ENCODE measurements at regions not wholly inside any gene's neighbourhood (a gene's known extent, or its start where the extent isn't known, plus 50 kb on each side); places are given as distances from the start of the nearest gene placed in this dataset.
"Not testable (repeated sequence)": the region's sequence is repeated elsewhere in the genome, so short reads cannot be mapped to it uniquely, and the experiment has no call there.

- Histone ChIP-seq H3K9me3 (ENCODE audit: insufficient read depth, low read length, severe bottlenecking) (no peaks in the 10 kb centered on the region), H4K20me1 (ENCODE audit: insufficient read depth, low read length) (no peaks in the 10 kb centered on the region), H3K4me3 (ENCODE audit: low read depth in 1 of 2, low read length in 2 of 2) (no peak overlapping the region), H3K9ac (ENCODE audit: low read depth, low read length) (no peak overlapping the region), H3K27ac (ENCODE audit: low read length) (no peak overlapping the region), H3K4me1 (ENCODE audit: insufficient read depth, low read length) (no peaks in the 10 kb centered on the region), H3K27me3 (ENCODE audit: insufficient read depth, low read length, poor library complexity) (no peaks in the 10 kb centered on the region), H3K36me3 (ENCODE audit: insufficient read depth, low read length) (no peaks in the 10 kb centered on the region), H3K79me2 (ENCODE audit: insufficient read depth, low read length) (no peaks in the 10 kb centered on the region), H3K4me2 (ENCODE audit: insufficient read depth, low read length) (no peak overlapping the region), H2AFZ (ENCODE audit: low read depth, low read length) (no peak overlapping the region)
- TF ChIP-seq, protein P1, sequence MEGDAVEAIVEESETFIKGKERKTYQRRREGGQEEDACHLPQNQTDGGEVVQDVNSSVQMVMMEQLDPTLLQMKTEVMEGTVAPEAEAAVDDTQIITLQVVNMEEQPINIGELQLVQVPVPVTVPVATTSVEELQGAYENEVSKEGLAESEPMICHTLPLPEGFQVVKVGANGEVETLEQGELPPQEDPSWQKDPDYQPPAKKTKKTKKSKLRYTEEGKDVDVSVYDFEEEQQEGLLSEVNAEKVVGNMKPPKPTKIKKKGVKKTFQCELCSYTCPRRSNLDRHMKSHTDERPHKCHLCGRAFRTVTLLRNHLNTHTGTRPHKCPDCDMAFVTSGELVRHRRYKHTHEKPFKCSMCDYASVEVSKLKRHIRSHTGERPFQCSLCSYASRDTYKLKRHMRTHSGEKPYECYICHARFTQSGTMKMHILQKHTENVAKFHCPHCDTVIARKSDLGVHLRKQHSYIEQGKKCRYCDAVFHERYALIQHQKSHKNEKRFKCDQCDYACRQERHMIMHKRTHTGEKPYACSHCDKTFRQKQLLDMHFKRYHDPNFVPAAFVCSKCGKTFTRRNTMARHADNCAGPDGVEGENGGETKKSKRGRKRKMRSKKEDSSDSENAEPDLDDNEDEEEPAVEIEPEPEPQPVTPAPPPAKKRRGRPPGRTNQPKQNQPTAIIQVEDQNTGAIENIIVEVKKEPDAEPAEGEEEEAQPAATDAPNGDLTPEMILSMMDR (IDR thresholded peaks at IDR 0.05; ENCODE audit: borderline replicate concordance, extremely low read depth, low read length, poor library complexity, severe bottlenecking) = no peak
- TF ChIP-seq EZH2 (IDR thresholded peaks at IDR 0.05; ENCODE audit: borderline replicate concordance, low read depth, low read length, severe bottlenecking) = no peak
- ATAC-seq (ENCODE audit: insufficient read depth, low read depth) (no peak), DNase-seq (no peak)
These were observed 337.3 kb upstream of the ARHGEF26 start for GRCh38 chr3:153783741-153784480.

DNA sequence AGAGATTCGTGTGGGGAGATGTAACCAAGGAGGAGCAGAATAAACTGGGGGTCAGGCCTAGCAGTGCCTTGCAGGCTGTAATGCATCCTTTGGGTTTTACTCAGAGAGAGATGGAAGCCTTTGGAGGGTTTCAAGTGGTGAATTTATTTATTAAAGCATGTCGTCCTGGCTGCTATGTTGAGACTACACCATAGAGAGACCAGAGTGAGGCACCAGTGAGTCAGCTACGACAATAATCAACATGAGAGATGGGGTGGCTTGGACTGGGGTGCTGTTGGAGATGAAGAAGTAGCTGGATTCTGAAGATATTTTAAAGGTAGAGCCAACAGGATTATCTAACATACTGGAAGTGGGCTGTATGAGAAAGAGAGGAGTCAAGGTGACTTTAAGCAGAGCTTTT is 335.3 kb upstream of the ARHGEF26 start:
- Histone ChIP-seq H3K36me3 (ENCODE audit: insufficient read depth, low read length) (no peaks in the 10 kb centered on the region), H2AFZ (ENCODE audit: low read depth, low read length) (no peak overlapping the region), H3K27ac (ENCODE audit: low read length) (no peak overlapping the region), H3K4me2 (ENCODE audit: insufficient read depth, low read length) (no peak overlapping the region), H3K27me3 (ENCODE audit: insufficient read depth, low read length, poor library complexity) (no peaks in the 10 kb centered on the region), H3K79me2 (ENCODE audit: insufficient read depth, low read length) (no peaks in the 10 kb centered on the region), H3K9me3 (ENCODE audit: insufficient read depth, low read length, severe bottlenecking) (no peaks in the 10 kb centered on the region), H3K4me1 (ENCODE audit: insufficient read depth, low read length) (no peaks in the 10 kb centered on the region), H3K9ac (ENCODE audit: low read depth, low read length) (no peak overlapping the region), H3K4me3 (ENCODE audit: low read depth in 1 of 2, low read length in 2 of 2) (no peak overlapping the region), H4K20me1 (ENCODE audit: insufficient read depth, low read length) (no peaks in the 10 kb centered on the region)
- no peak; the same call in 2 of the 3 replicates for ATAC-seq (ENCODE audit: insufficient read depth, low read depth)
- TF ChIP-seq, protein P1 (IDR thresholded peaks at IDR 0.05; ENCODE audit: borderline replicate concordance, extremely low read depth, low read length, poor library complexity, severe bottlenecking) = no peak
- no peak for TF ChIP-seq EZH2 (IDR thresholded peaks at IDR 0.05; ENCODE audit: borderline replicate concordance, low read depth, low read length, severe bottlenecking)
- no peak for DNase-seq

DNA sequence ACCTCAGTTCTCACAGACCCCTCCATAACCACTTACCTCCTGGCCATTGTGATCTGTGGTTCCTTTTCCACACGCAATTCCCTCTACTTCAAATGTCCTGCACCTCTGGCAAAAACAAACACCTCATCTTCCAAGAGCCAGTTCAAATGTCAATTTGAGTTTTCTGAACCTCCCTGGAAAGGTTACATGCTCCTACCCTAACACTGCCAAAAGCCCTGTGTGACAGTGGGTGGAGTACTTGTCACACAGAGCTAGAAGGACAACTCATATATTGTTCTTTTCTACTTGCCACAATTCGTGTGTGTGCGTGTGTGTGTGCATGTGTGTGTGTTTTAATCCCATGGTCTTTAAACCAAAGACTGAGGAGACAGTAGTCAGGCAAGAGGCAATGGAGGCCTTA is 331.8 kb upstream of the ARHGEF26 start:
- no peak overlapping the region for H3K4me3 ChIP-seq (ENCODE audit: low read depth in 1 of 2, low read length in 2 of 2)

GRCh38 chr3:153797056-153797455 is 324.1 kb upstream of the ARHGEF26 start:
- not testable (repeated sequence) for H3K27me3 ChIP-seq (ENCODE audit: insufficient read depth, low read length, poor library complexity); ATAC-seq (ENCODE audit: insufficient read depth, low read depth); H3K27ac ChIP-seq (ENCODE audit: low read length); H3K4me1 ChIP-seq (ENCODE audit: insufficient read depth, low read length); H3K4me2 ChIP-seq (ENCODE audit: insufficient read depth, low read length); H3K9ac ChIP-seq (ENCODE audit: low read depth, low read length); H3K36me3 ChIP-seq (ENCODE audit: insufficient read depth, low read length); H3K9me3 ChIP-seq (ENCODE audit: insufficient read depth, low read length, severe bottlenecking); DNase-seq; H3K4me3 ChIP-seq (ENCODE audit: low read depth in 1 of 2, low read length in 2 of 2); H2AFZ ChIP-seq (ENCODE audit: low read depth, low read length); H4K20me1 ChIP-seq (ENCODE audit: insufficient read depth, low read length); H3K79me2 ChIP-seq (ENCODE audit: insufficient read depth, low read length)

More for the DNA sequence above, 331.8 kb upstream of the ARHGEF26 start:
- H3K36me3 ChIP-seq (ENCODE audit: insufficient read depth, low read length) = no peaks in the 10 kb centered on the region
- no peaks in the 10 kb centered on the region for H3K4me1 ChIP-seq (ENCODE audit: insufficient read depth, low read length)
- DNase-seq = no peak
- no peak overlapping the region for H3K4me2 ChIP-seq (ENCODE audit: insufficient read depth, low read length)
- no peak overlapping the region for H2AFZ ChIP-seq (ENCODE audit: low read depth, low read length)
- no peaks in the 10 kb centered on the region for H3K79me2 ChIP-seq (ENCODE audit: insufficient read depth, low read length)
- no peak for ATAC-seq (ENCODE audit: insufficient read depth, low read depth)
- no peak for TF ChIP-seq EZH2 (IDR thresholded peaks at IDR 0.05; ENCODE audit: borderline replicate concordance, low read depth, low read length, severe bottlenecking)
- TF ChIP-seq, protein P1 (IDR thresholded peaks at IDR 0.05; ENCODE audit: borderline replicate concordance, extremely low read depth, low read length, poor library complexity, severe bottlenecking) = no peak
- H3K27ac ChIP-seq (ENCODE audit: low read length) = no peak overlapping the region
- no peaks in the 10 kb centered on the region for H3K9me3 ChIP-seq (ENCODE audit: insufficient read depth, low read length, severe bottlenecking)
- no peaks in the 10 kb centered on the region for H4K20me1 ChIP-seq (ENCODE audit: insufficient read depth, low read length)
- no peak overlapping the region for H3K9ac ChIP-seq (ENCODE audit: low read depth, low read length)
- H3K27me3 ChIP-seq (ENCODE audit: insufficient read depth, low read length, poor library complexity) = no peaks in the 10 kb centered on the region
